Endothelial cell of umbilical vein (primary cell): ENCODE measurements at regions not wholly inside any gene's neighbourhood (a gene's known extent, or its start where the extent isn't known, plus 50 kb on each side); places are given as distances from the start of the nearest gene placed in this dataset.

ENCODE experiments used
- BruUV-seq: library from RNA; stranded (reverse); fragments of 400-500 nt; replicated peaks from 2 replicates; lab custom pipeline; 2021; lab: Mats Ljungman, UMichigan
- CTCF ChIA-PET: fragments of 300-600, 350-600 bp; sonication (Branson Sonifier 250); formaldehyde crosslinking; loops from one replicate; lab custom pipeline; 2021; ENCODE audit warnings: antibody characterized with exemption, inconsistent platforms; lab: Charles Lee
- POLR2A ChIA-PET: fragments of 300-600, 350-600 bp; sonication (Branson Sonifier 250); formaldehyde crosslinking; loops from one replicate; lab custom pipeline; 2021; ENCODE audit warnings: antibody characterized with exemption, inconsistent platforms; lab: Charles Lee
- DNase-seq: peaks from one replicate; pipeline ENCODE4 v3.0.0-alpha.2; 2011; ENCODE audit warnings: low read depth, low spot score
- FAIRE-seq: peaks from 2 replicates; lab custom pipeline; 2011; peaks lifted over from hg19 to GRCh38; lab: Jason Lieb, UNC
- H2AFZ ChIP-seq: 2 replicates; pipeline ENCODE4 v1.6.0; 2012; ENCODE audit warnings: low read depth, low read length, control low read depth, inconsistent platforms
- H3K27ac ChIP-seq: 2 replicates; pipeline ENCODE4 v1.5.1; 2011; ENCODE audit warnings: low read depth, mild to moderate bottlenecking, control low read depth, low read length, moderate library complexity; ENCODE audit not compliant: insufficient read depth
- H3K27me3 ChIP-seq, 2 experiments: 2 replicates each; pipeline versions ENCODE4 v1.6.0 to v1.6.1; 2011; ENCODE audit warnings: low read length in 2 of 2, mixed read lengths in 1 of 2; ENCODE audit not compliant: control insufficient read depth in 2 of 2, insufficient read depth in 2 of 2
- H3K36me3 ChIP-seq, 2 experiments: 2 replicates in 1 of 2; 3 replicates in 1 of 2; pipeline ENCODE4 v1.5.1; 2011; ENCODE audit warnings: low read length in 2 of 2, mild to moderate bottlenecking in 1 of 2, moderate library complexity in 1 of 2; ENCODE audit not compliant: control insufficient read depth in 2 of 2, insufficient read depth in 2 of 2; ENCODE audit errors: extremely low read depth in 1 of 2
- H3K4me1 ChIP-seq: 3 replicates; pipeline ENCODE4 v1.5.1; 2011; ENCODE audit warnings: mild to moderate bottlenecking, low read length; ENCODE audit not compliant: control insufficient read depth, insufficient read depth; ENCODE audit errors: extremely low read depth
- H3K4me2 ChIP-seq: 2 replicates; pipeline ENCODE4 v1.6.1; 2011; ENCODE audit warnings: low read length, control low read depth, mixed read lengths; ENCODE audit not compliant: insufficient read depth
- H3K4me3 ChIP-seq, 3 experiments: fragments of 200-600 bp in 1 of 3; sonication (generic), shearing (Covaris generic) in 1 of 3; replicated peaks in 1 of 3; 2 replicates each; pipeline ENCODE4 v1.5.1; 2011 to 2016; ENCODE audit warnings: control low read depth in 3 of 3, low read length in 3 of 3, mild to moderate bottlenecking in 2 of 3, inconsistent platforms in 1 of 3, low read depth in 1 of 3, moderate library complexity in 1 of 3; ENCODE audit not compliant: insufficient read depth in 1 of 3
- H3K79me2 ChIP-seq: 2 replicates; pipeline ENCODE4 v1.6.0; 2012; ENCODE audit warnings: low read length, inconsistent platforms; ENCODE audit not compliant: control insufficient read depth, insufficient read depth
- H3K9ac ChIP-seq: replicated peaks from 2 replicates; pipeline ENCODE3; 2011; ENCODE audit warnings: low read length, control low read depth; ENCODE audit not compliant: insufficient read depth; ENCODE audit errors: extremely low read depth
- H3K9me1 ChIP-seq: replicated peaks from 3 replicates; pipeline ENCODE4 v1.6.0; 2011; ENCODE audit warnings: mild to moderate bottlenecking, low read length; ENCODE audit not compliant: control insufficient read depth, insufficient read depth; ENCODE audit errors: extremely low read depth
- H3K9me3 ChIP-seq: replicated peaks from 2 replicates; pipeline ENCODE4 v1.5.1; 2012; ENCODE audit warnings: low read length, inconsistent platforms; ENCODE audit not compliant: control insufficient read depth, insufficient read depth
- H4K20me1 ChIP-seq: replicated peaks from 2 replicates; pipeline ENCODE3; 2011; ENCODE audit warnings: mild to moderate bottlenecking, low read length; ENCODE audit not compliant: control insufficient read depth, insufficient read depth; ENCODE audit errors: extremely low read depth
- EZH2 ChIP-seq: IDR thresholded peaks from 2 replicates; pipeline ENCODE4 v1.6.1; 2012; ENCODE audit warnings: borderline replicate concordance, low read depth, mild to moderate bottlenecking, moderate library complexity, low read length, inconsistent platforms; ENCODE audit not compliant: severe bottlenecking
- FOS ChIP-seq: IDR thresholded peaks from 2 replicates; pipeline ENCODE4 v1.6.1; 2011; ENCODE audit warnings: mild to moderate bottlenecking, low read length, moderate library complexity, borderline replicate concordance; ENCODE audit not compliant: insufficient read depth
- GATA2 ChIP-seq: IDR thresholded peaks from 2 replicates; pipeline ENCODE4 v1.7.0; 2011; ENCODE audit warnings: low read depth, mild to moderate bottlenecking, moderate library complexity, mixed read lengths, low read length; ENCODE audit not compliant: insufficient read length, insufficient read depth
- JUN ChIP-seq: IDR thresholded peaks from 2 replicates; pipeline ENCODE4 v1.6.1; 2011; ENCODE audit warnings: borderline replicate concordance, low read depth; ENCODE audit not compliant: insufficient read length, insufficient read depth
- MYC ChIP-seq: IDR thresholded peaks from one replicate; pipeline ENCODE4 v1.6.1; 2011; ENCODE audit warnings: mild to moderate bottlenecking, low read depth, low read length
- POLR2A ChIP-seq: IDR thresholded peaks from 2 replicates; pipeline ENCODE4 v1.6.1; 2012; ENCODE audit warnings: low read depth, mild to moderate bottlenecking, control low read depth, low read length
- POLR2AphosphoS5 ChIP-seq: IDR thresholded peaks from 2 replicates; pipeline ENCODE4 v1.6.1; 2012; ENCODE audit warnings: low read depth, mild to moderate bottlenecking, control low read depth, low read length, moderate library complexity; ENCODE audit not compliant: insufficient read depth
- dilution Hi-C: fragments of 300-500 bp; cut with MboI; formaldehyde crosslinking; loops from one replicate; pipeline ENCODE4 v1.15.0; 2019; ENCODE audit warnings: low sequenced_read_pairs; ENCODE audit not compliant: extremely low pct_ligation_motif_present
- intact Hi-C: fragments of 100-400 bp; cut with micrococcal nuclease; formaldehyde crosslinking; loops from one replicate; pipeline ENCODE4 v1.10.0; 2022
- TF ChIP-seq, protein P1 (sequence below), 2 donors: IDR thresholded peaks; 1 replicate in 1 of 2; 2 replicates in 1 of 2; pipeline ENCODE4 v1.5.1; 2011; ENCODE audit warnings: low read length in 2 of 2, mild to moderate bottlenecking in 2 of 2, moderate library complexity in 2 of 2, control low read depth in 1 of 2, inconsistent platforms in 1 of 2, low read depth in 1 of 2; ENCODE audit not compliant: insufficient read depth in 1 of 2; ENCODE audit errors: extremely low read depth in 1 of 2
- TF ChIP-seq, protein P2 (sequence below): IDR thresholded peaks from 2 replicates; pipeline ENCODE4 v1.6.1; 2011; ENCODE audit not compliant: insufficient read depth, insufficient read length

GRCh38 chr1:184292101-184292500 lies 94.7 kb upstream of the C1orf21 start:
- no peak for TF ChIP-seq GATA2
- TF ChIP-seq JUN: no peak
- TF ChIP-seq EZH2: no peak
- TF ChIP-seq, protein P1, sequence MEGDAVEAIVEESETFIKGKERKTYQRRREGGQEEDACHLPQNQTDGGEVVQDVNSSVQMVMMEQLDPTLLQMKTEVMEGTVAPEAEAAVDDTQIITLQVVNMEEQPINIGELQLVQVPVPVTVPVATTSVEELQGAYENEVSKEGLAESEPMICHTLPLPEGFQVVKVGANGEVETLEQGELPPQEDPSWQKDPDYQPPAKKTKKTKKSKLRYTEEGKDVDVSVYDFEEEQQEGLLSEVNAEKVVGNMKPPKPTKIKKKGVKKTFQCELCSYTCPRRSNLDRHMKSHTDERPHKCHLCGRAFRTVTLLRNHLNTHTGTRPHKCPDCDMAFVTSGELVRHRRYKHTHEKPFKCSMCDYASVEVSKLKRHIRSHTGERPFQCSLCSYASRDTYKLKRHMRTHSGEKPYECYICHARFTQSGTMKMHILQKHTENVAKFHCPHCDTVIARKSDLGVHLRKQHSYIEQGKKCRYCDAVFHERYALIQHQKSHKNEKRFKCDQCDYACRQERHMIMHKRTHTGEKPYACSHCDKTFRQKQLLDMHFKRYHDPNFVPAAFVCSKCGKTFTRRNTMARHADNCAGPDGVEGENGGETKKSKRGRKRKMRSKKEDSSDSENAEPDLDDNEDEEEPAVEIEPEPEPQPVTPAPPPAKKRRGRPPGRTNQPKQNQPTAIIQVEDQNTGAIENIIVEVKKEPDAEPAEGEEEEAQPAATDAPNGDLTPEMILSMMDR (IDR thresholded peaks at IDR 0.05; ENCODE audit: extremely low read depth in 1 of 2, insufficient read depth in 1 of 2, low read depth in 1 of 2, low read length in 2 of 2): no peak
- TF ChIP-seq, protein P2, sequence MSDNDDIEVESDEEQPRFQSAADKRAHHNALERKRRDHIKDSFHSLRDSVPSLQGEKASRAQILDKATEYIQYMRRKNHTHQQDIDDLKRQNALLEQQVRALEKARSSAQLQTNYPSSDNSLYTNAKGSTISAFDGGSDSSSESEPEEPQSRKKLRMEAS: no peak
- no peak for TF ChIP-seq MYC
- no peak for TF ChIP-seq FOS
- no peak for TF ChIP-seq POLR2A
- TF ChIP-seq POLR2AphosphoS5: no peak
- POLR2A ChIA-PET: no interaction called here
- no peak for DNase-seq
- Histone ChIP-seq H3K4me3 (no peak overlapping the region), H3K36me3 (no peaks in the 10 kb centered on the region), H3K79me2 (no peaks in the 10 kb centered on the region), H3K4me1 (peaks cover 11% of the 10 kb centered on the region), H3K27ac (no peak overlapping the region), H3K9ac (no peak overlapping the region), H3K27me3 (no peaks in the 10 kb centered on the region), H3K9me1 (no peaks in the 10 kb centered on the region), H3K9me3 (no peaks in the 10 kb centered on the region), H2AFZ (no peak overlapping the region), H4K20me1 (no peaks in the 10 kb centered on the region), H3K4me2 (no peak overlapping the region)
- no TSS peak for BruUV-seq
- no peak for FAIRE-seq
- dilution Hi-C loops (no loop called here), intact Hi-C loops (no loop called here)
- CTCF ChIA-PET: interaction anchor here (0.8 to 1.0 kb wide), 2 partner anchors 31 to 34 kb away, joined by 3 read pairs; no protein-coding TSS in a partner anchor
